Naive thymus-derived CD8-positive, alpha-beta T cell (primary cell): ENCODE measurements at regions not wholly inside any gene's neighbourhood (a gene's known extent, or its start where the extent isn't known, plus 50 kb on each side); places are given as distances from the start of the nearest gene placed in this dataset.
A peak's percentile ranks its signal among the peaks of the same experiment; 100 is the strongest.

Experiments used
- ATAC-seq, 2 donors: fragments of 150-1000 bp; cut with Tn5 transposase in 1 of 2; sonication (Bioruptor Pico), chemical (Tn5 transposase) in 1 of 2; 1 replicate in 1 of 2; 2 replicates in 1 of 2; pipeline ENCODE4 v1.10.0; 2021; ENCODE audit warnings: mild to moderate bottlenecking in 2 of 2, moderate library complexity in 2 of 2
- POLR2A ChIA-PET: fragments of 350-600 bp; sonication (Branson Sonifier 250); formaldehyde crosslinking; loops from one replicate; lab custom pipeline; 2021; ENCODE audit warnings: antibody characterized with exemption; lab: Charles Lee
- DNase-seq, 10 donors: peaks; one replicate each; pipeline versions ENCODE4 v3.0.0 to v3.0.0-alpha.2; 2020 to 2022
- H3K27ac Mint-ChIP-seq, 10 donors: one replicate each; pipeline ENCODE4 v1.8.0; 2020 to 2022; ENCODE audit warnings: mild to moderate bottlenecking in 10 of 10, mixed read lengths in 10 of 10, moderate library complexity in 4 of 10, inconsistent platforms in 1 of 10
- H3K27me3 Mint-ChIP-seq, 5 donors: one replicate each; pipeline ENCODE4 v1.8.0; 2021 to 2022; ENCODE audit warnings: mixed read lengths in 5 of 5
- H3K36me3 Mint-ChIP-seq, 3 donors: one replicate each; pipeline ENCODE4 v1.8.0; 2020 to 2022; ENCODE audit warnings: mixed read lengths in 3 of 3, mild to moderate bottlenecking in 2 of 3, inconsistent platforms in 1 of 3
- H3K4me1 Mint-ChIP-seq, 4 donors: one replicate each; pipeline ENCODE4 v1.8.0; 2021 to 2022; ENCODE audit warnings: mixed read lengths in 4 of 4
- H3K4me3 Mint-ChIP-seq, 10 donors: one replicate each; pipeline ENCODE4 v1.8.0; 2020 to 2022; ENCODE audit warnings: mild to moderate bottlenecking in 10 of 10, mixed read lengths in 10 of 10, moderate library complexity in 6 of 10, inconsistent platforms in 1 of 10
- H3K9me3 Mint-ChIP-seq, 9 donors: one replicate each; pipeline ENCODE4 v1.8.0; 2020 to 2022; ENCODE audit warnings: mixed read lengths in 9 of 9, mild to moderate bottlenecking in 3 of 9, inconsistent platforms in 1 of 9, moderate library complexity in 1 of 9

DNA sequence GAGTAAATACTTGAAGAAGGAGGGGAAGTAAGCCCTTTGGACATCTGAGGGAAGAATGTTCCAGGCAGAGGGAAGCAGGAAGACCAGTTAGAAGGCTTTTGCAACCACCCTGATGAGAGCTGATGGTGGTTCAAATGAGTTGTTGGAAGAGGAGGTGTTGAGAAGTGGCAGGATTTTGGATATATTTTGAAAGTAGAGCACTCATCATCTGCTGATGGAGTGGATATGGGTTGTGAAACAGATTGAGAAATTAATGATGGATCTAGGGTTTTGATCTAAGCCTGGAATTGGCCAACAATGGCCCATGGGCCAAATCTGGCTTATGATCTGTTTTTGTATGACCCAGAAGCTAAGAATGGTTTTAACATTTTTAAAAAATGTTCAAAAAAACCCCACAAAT is 230.7 kb downstream of the NDFIP2 start:
- POLR2A ChIA-PET, result no interaction called here
- Mint-ChIP-seq H3K9me3 (peaks cover 0 to 5% (median 0%) of the 10 kb centered on the region in 9 donors), H3K36me3 (no peaks in the 10 kb centered on the region), H3K4me1 (no peaks in the 10 kb centered on the region), H3K27ac (no peak overlapping the region), H3K27me3 (peaks cover 2 to 10% (median 5%) of the 10 kb centered on the region in 5 donors), H3K4me3 (no peak overlapping the region)
- DNase-seq, result no peak
- no peak for ATAC-seq

- Mint-ChIP-seq H3K4me3 (no peak overlapping the region), H3K9me3 (peaks cover 0 to 5% (median 0%) of the 10 kb centered on the region in 9 donors), H3K36me3 (no peaks in the 10 kb centered on the region), H3K27ac (no peak overlapping the region), H3K4me1 (no peaks in the 10 kb centered on the region), H3K27me3 (peaks cover 2 to 10% (median 5%) of the 10 kb centered on the region in 5 donors)
- POLR2A ChIA-PET, result no interaction called here
- DNase-seq, result no peak
- no peak for ATAC-seq
Observed at GRCh38 chr13:79710376-79710775, 229.4 kb downstream of the NDFIP2 start.

- no peaks in the 10 kb centered on the region for H3K4me1 Mint-ChIP-seq
- DNase-seq (no peak), ATAC-seq (no peak)
- H3K4me3 Mint-ChIP-seq, result no peak overlapping the region
- H3K27me3 Mint-ChIP-seq, result peaks cover 2 to 10% (median 5%) of the 10 kb centered on the region in 5 donors
- POLR2A ChIA-PET, result no interaction called here
- H3K36me3 Mint-ChIP-seq, result no peaks in the 10 kb centered on the region
- H3K27ac Mint-ChIP-seq, result no peak overlapping the region
- peaks cover 0 to 5% (median 0%) of the 10 kb centered on the region in 9 donors for H3K9me3 Mint-ChIP-seq
Observed at GRCh38 chr13:79709471-79709870, 228.5 kb downstream of the NDFIP2 start.

GRCh38 chr13:79703772-79704171 is 222.8 kb downstream of the NDFIP2 start:
- Mint-ChIP-seq H3K4me3 (no peak overlapping the region), H3K27ac (no peak overlapping the region), H3K9me3 (peaks cover 0 to 2% (median 0%) of the 10 kb centered on the region in 9 donors), H3K27me3 (peaks cover 0 to 1% (median 0%) of the 10 kb centered on the region in 5 donors), H3K4me1 (no peaks in the 10 kb centered on the region), H3K36me3 (no peaks in the 10 kb centered on the region)
- DNase-seq (no peak), ATAC-seq (no peak)
- POLR2A ChIA-PET, result no interaction called here

DNA sequence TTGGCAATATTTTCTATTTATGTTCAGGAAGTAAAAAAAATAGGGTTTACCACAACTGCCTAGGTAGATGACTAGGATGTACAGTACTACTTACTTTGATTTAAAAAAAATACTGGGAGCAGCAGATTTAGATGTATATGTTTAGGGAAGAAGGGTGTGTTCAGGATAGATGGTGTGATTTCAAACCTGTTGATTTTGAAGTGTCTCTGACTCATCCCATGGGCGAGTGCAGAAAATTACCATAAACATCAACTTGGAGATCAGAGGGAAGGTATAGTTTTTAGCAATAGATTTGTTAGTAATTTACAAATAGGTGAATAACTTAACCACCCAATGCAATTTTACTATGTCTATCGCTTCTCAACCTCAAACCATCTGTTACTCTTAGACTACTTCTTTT is 214.8 kb downstream of the NDFIP2 start:
- Mint-ChIP-seq H3K27ac (no peak overlapping the region), H3K36me3 (no peaks in the 10 kb centered on the region), H3K4me3 (no peak overlapping the region), H3K4me1 (no peaks in the 10 kb centered on the region), H3K27me3 (peaks cover 1 to 27% (median 4%) of the 10 kb centered on the region in 5 donors), H3K9me3 (peaks cover 0 to 5% (median 0%) of the 10 kb centered on the region in 9 donors)
- POLR2A ChIA-PET, result no interaction called here
- ATAC-seq (no peak), DNase-seq (no peak)

GRCh38 chr13:79692846-79693245 is 211.9 kb downstream of the NDFIP2 start:
- Mint-ChIP-seq H3K4me1 (no peaks in the 10 kb centered on the region), H3K36me3 (no peaks in the 10 kb centered on the region), H3K9me3 (peaks cover 0 to 5% (median 0%) of the 10 kb centered on the region in 9 donors), H3K27me3 (peaks cover 0 to 27% (median 4%) of the 10 kb centered on the region in 5 donors), H3K27ac (no peak overlapping the region), H3K4me3 (no peak overlapping the region)
- ATAC-seq (no peak), DNase-seq (no peak)
- POLR2A ChIA-PET, result no interaction called here

GRCh38 chr13:79691826-79692225 is 210.9 kb downstream of the NDFIP2 start:
- ATAC-seq (no peak), DNase-seq (no peak)
- H3K4me1 Mint-ChIP-seq, result no peaks in the 10 kb centered on the region
- no peaks in the 10 kb centered on the region for H3K36me3 Mint-ChIP-seq
- H3K27me3 Mint-ChIP-seq, result peaks cover 0 to 21% (median 3%) of the 10 kb centered on the region in 5 donors
- H3K9me3 Mint-ChIP-seq, result peaks cover 0 to 5% (median 0%) of the 10 kb centered on the region in 9 donors
- POLR2A ChIA-PET, result no interaction called here
- no peak overlapping the region for H3K27ac Mint-ChIP-seq
- no peak overlapping the region for H3K4me3 Mint-ChIP-seq

DNA sequence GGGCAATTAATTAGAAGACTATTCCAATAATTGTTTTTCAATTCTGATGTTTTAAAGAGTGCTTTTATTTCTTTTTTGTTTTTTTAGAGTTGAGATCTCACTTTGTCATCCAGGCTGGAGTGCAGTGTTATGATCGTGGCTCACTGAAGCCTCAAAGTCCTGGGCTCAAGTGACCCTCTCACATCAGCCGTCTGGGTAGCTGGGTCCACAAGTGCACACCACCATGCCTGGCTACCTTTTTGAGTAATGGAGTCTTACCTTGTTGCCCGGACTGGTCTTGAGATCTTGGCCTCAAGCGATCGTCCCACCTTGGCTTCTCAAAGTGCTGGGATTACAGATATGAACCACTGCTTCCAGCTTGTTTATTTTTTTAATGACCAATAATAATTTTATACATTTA is 207.8 kb downstream of the NDFIP2 start:
- Mint-ChIP-seq H3K36me3 (no peaks in the 10 kb centered on the region), H3K27me3 (peaks cover 0 to 5% (median 0%) of the 10 kb centered on the region in 5 donors), H3K27ac (no peak overlapping the region), H3K4me1 (no peaks in the 10 kb centered on the region), H3K4me3 (no peak overlapping the region), H3K9me3 (peaks cover 0 to 3% (median 0%) of the 10 kb centered on the region in 9 donors)
- no peak for ATAC-seq
- POLR2A ChIA-PET, result no interaction called here
- no peak for DNase-seq

- Mint-ChIP-seq H3K27me3 (peaks cover 0 to 7% (median 0%) of the 10 kb centered on the region in 5 donors), H3K4me3 (no peak overlapping the region), H3K27ac (no peak overlapping the region), H3K4me1 (no peaks in the 10 kb centered on the region), H3K9me3 (peaks cover 0 to 12% (median 2%) of the 10 kb centered on the region in 9 donors), H3K36me3 (peaks cover 0 to 5% (median 0%) of the 10 kb centered on the region in 3 donors)
- POLR2A ChIA-PET, result no interaction called here
- ATAC-seq (no peak), DNase-seq (no peak)
Observed at GRCh38 chr13:79686441-79686840, 205.5 kb downstream of the NDFIP2 start.

DNA sequence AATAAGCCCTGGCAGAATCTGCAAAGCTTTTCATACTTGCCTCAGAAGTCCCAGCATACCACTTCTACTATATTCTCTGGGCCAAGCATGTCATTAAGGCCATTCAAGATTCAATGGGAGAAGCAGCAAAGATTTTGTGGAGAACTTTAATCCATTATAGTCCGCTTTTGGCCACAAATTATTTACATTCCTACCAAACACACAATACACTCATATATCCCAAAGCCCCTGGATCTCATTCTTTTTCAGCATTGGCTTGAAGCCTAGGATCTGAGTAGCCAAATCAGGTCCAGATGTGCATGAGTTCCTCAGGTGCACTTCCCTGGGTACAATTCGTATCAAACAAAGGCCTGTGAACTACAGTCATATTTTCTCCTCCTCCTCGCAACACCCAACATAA is 203.4 kb downstream of the NDFIP2 start:
- Mint-ChIP-seq H3K4me3 (no peak overlapping the region), H3K27me3 (peaks cover 0 to 16% (median under 1%) of the 10 kb centered on the region in 5 donors), H3K36me3 (peaks cover 0 to 5% (median 0%) of the 10 kb centered on the region in 3 donors), H3K9me3 (peaks cover 0 to 12% (median 2%) of the 10 kb centered on the region in 9 donors), H3K27ac (no peak overlapping the region), H3K4me1 (no peaks in the 10 kb centered on the region)
- ATAC-seq (no peak), DNase-seq (no peak)
- POLR2A ChIA-PET, result no interaction called here

- no peak overlapping the region for H3K27ac Mint-ChIP-seq
- peaks cover 0 to 12% (median 2%) of the 10 kb centered on the region in 9 donors for H3K9me3 Mint-ChIP-seq
- POLR2A ChIA-PET, result no interaction called here
- no peak for ATAC-seq
- no peak for DNase-seq
- peaks cover 0 to 5% (median 0%) of the 10 kb centered on the region in 3 donors for H3K36me3 Mint-ChIP-seq
- no peak overlapping the region for H3K4me3 Mint-ChIP-seq
- no peaks in the 10 kb centered on the region for H3K4me1 Mint-ChIP-seq
- H3K27me3 Mint-ChIP-seq, result peaks cover 0 to 18% (median 3%) of the 10 kb centered on the region in 5 donors
Observed at GRCh38 chr13:79682164-79682563, 201.2 kb downstream of the NDFIP2 start.

DNA sequence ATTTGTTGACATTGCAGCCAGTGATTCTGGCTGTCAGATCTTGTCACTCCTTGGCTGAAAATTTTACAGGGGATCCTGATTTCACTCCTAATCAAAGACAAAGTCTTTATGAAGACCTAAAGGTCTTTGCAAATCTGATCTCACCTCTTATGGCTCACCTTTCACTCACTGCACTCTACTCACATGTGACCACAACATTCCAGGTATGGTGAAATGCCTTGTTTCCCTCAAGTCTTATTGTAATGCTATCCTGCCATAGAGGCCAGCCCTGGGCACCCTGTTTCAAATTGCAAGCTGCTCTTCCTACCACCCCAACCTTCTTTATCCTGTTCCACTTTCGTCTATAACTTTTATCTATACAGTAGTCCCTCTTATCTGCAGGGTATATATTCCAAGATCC is 200.1 kb downstream of the NDFIP2 start:
- Mint-ChIP-seq H3K9me3 (peaks cover 0 to 12% (median 2%) of the 10 kb centered on the region in 9 donors), H3K27me3 (peaks cover 0 to 22% (median 3%) of the 10 kb centered on the region in 5 donors), H3K27ac (no peak overlapping the region), H3K4me1 (no peaks in the 10 kb centered on the region), H3K36me3 (peaks cover 0 to 5% (median 0%) of the 10 kb centered on the region in 3 donors), H3K4me3 (no peak overlapping the region)
- POLR2A ChIA-PET, result no interaction called here
- ATAC-seq (no peak), DNase-seq (no peak)

GRCh38 chr13:79680485-79680884 is 199.5 kb downstream of the NDFIP2 start:
- ATAC-seq, result no peak
- DNase-seq, result no peak
- no peak overlapping the region for H3K4me3 Mint-ChIP-seq
- H3K9me3 Mint-ChIP-seq, result peaks cover 0 to 12% (median 2%) of the 10 kb centered on the region in 9 donors
- no peak overlapping the region for H3K27ac Mint-ChIP-seq
- H3K4me1 Mint-ChIP-seq, result no peaks in the 10 kb centered on the region
- peaks cover 0 to 23% (median 3%) of the 10 kb centered on the region in 5 donors for H3K27me3 Mint-ChIP-seq
- H3K36me3 Mint-ChIP-seq, result peaks cover 0 to 5% (median 0%) of the 10 kb centered on the region in 3 donors
- POLR2A ChIA-PET, result no interaction called here

DNA sequence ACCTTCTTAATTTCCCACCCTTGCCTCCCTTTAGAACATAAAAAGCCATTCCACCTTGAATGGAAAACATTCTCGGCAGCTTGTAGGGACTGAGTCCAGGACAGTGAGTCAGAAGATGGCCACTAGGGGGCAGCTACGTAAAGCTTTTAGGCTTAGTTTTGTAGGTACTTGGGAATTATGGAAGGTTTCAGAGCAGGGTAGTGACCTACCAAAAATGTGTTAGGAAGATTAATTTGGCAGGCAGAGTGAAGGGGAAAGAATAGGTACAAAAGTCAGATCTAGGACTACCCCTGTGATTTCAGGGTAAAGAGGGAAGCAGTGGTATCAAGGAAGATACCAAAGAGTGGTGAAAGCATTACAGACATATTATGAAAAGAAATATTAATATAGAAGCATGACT is 198.4 kb downstream of the NDFIP2 start:
- H3K36me3 Mint-ChIP-seq, result peaks cover 0 to 5% (median 0%) of the 10 kb centered on the region in 3 donors
- peaks cover 0 to 18% (median 3%) of the 10 kb centered on the region in 5 donors for H3K27me3 Mint-ChIP-seq
- H3K4me3 Mint-ChIP-seq, result no peak overlapping the region
- POLR2A ChIA-PET, result no interaction called here
- DNase-seq (peak in 2 of 10 donors; percentile 1 to 10), ATAC-seq (no peak)
- no peak overlapping the region for H3K27ac Mint-ChIP-seq
- no peaks in the 10 kb centered on the region for H3K4me1 Mint-ChIP-seq
- H3K9me3 Mint-ChIP-seq, result peaks cover 0 to 12% (median 2%) of the 10 kb centered on the region in 9 donors
